ENCODE measurements at regions not wholly inside any gene's neighbourhood (a gene's known extent, or its start where the extent isn't known, plus 50 kb on each side); places are given as distances from the start of the nearest gene placed in this dataset.

GRCh38 chr17:13403982-13404946, 197.5 kb downstream of the HS3ST3A1 start:
- TF ChIP-seq POLR2A (IDR thresholded peaks at IDR 0.05) (no peak), CTCF (IDR thresholded peaks at IDR 0.05) (no peak)
